Endometrium (tissue), 2 donors: ENCODE measurements at regions not wholly inside any gene's neighbourhood (a gene's known extent, or its start where the extent isn't known, plus 50 kb on each side); places are given as distances from the start of the nearest gene placed in this dataset.

Source experiments
- FAIRE-seq: peaks from 2 replicates; lab custom pipeline; 2012; peaks lifted over from hg19 to GRCh38; lab: Jason Lieb, UNC
- donor health status: control.
- donor health status: control.

DNA sequence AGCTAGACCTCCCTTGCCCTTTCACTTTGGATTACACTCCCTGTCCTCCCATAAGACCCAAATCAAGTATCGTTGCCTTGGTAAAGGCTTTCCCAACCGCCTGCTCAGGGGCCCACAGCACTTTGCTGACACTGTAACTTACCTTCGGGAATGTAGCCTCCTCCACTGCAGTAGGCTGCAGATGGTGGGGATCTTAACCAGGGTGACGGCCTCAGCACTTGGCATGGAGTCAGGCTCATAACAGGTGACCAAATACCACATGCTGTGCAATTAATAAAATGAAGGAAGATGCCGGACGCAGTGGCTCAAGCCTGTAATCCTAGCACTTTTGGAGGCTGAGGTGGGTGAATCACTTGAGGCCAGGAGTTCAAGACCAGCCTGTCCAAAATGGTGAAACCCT is 88.7 kb upstream of the IRF2BP2 start:
- no peak for FAIRE-seq

DNA sequence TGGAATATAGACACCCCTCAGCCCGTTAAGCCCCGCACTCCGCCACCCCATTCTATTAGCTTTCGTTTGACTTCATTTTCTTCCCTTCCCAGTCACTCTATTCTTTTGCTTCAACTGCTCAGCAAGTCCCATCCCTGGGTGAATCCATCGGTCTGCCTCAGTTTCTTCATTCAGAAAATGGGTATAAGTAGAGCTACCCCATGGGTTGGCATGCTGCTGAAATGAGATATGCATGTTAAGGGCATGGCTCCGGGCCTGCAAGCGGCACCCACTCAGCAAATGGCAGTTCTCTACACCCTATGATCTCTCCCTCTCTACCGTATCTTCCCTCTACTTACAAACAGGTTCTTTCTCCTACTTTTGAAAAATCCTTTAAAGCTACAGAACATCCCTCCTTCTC is 87.8 kb upstream of the IRF2BP2 start:
- no peak for FAIRE-seq

- FAIRE-seq, result no peak
These were observed 87.0 kb upstream of the IRF2BP2 start for GRCh38 chr1:234697015-234697414.

DNA sequence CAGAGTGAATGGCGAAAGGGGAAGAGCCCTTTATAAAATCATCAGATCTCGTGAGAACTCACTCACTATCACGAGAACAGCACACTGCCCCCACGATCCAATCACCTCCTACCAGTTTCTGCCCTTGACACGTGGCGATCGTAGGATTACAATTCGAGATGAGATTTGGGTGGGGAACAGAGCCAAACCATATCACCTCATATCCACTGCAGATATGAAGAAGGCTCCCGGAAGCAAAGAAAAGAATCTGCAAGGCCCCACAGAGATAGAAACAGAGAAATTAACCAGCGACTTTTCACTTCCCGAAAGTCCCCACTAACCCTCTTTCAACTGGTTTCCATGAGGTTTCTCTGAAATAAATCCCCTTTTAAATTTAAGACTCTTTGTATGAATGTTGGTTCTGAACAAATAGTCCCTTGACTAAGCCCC is 86.2 kb upstream of the IRF2BP2 start:
- FAIRE-seq, result no peak

DNA sequence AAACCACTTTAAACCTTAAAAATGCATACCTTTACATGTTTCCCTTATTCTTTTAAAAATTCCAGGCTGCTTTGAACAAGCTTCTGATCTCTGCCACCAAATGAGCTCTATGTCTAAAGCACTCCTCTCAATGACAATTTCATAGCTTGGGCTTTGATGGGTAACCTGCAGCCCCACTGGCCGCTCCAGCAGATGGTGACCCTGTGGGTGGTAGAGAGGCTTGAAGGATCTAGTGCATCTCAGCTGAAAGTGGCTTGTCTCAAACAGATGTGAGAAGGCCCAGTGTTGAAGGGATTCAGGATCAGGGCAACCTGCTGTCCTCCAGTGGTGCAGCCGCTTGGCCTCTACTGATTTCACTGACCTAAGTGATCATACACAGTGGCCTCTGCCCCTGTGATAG is 84.7 kb upstream of the IRF2BP2 start:
- FAIRE-seq, result no peak

GRCh38 chr1:234692966-234693580 is 83.1 kb upstream of the IRF2BP2 start:
- FAIRE-seq, result no peak

DNA sequence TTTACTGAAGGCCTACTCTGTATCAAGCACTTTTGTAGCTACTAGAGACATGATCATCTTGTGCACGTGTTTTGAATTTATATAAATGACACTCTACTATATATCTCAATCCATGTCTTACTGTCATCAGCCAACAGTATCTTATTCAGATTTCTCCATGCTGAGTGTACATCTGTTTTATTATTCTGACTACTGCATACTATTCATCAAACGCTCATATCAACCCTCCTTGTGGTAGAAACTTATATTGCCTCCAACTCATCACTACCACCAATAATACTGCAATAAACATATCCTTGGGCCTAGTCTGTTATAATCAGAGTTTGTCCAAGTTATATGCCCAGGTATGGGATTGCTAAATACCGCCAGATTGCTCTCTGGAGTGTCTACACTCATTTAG is 81.6 kb upstream of the IRF2BP2 start:
- FAIRE-seq, result no peak

DNA sequence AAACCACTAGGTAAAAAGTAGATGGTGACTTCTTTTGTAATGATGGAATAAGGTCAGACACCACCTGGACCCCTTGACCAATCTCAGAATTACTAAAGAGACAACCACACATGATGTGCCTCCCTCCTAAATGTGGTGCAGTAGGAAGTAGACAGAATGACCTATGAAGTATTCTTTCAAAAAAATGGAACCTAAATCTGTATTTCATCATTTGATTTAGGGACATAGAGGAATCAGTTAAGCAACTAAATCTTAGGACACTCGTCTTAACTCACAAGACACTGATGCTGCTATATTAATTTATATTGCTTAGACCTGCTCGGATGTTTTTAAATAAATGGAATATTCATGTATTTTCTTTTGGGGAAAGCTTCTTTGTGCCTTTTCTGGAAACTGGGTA is 80.9 kb upstream of the IRF2BP2 start:
- FAIRE-seq, result no peak

DNA sequence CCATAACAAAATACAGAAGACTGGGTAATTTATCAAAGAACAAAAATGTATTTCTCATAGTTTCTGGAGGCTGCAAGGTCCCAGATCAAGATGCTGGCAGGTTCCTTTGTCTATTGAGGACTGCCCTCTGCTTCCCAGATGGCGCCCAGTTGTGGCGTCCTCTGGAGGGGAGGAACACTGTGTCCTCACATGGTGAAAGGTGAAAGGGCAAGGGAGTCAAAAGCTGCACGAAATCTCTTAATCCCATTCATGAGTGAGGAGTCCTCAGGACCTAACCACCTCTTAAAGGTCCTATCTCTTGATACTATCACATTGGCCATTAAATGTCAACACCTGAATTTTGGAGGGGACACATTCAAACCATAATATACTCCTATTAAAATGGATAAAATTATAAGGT is 79.3 kb upstream of the IRF2BP2 start:
- no peak for FAIRE-seq

GRCh38 chr1:234687011-234687410 is 77.0 kb upstream of the IRF2BP2 start:
- no peak for FAIRE-seq

GRCh38 chr1:234686035-234686434 is 76.1 kb upstream of the IRF2BP2 start:
- FAIRE-seq, result no peak

GRCh38 chr1:234684856-234685255 is 74.9 kb upstream of the IRF2BP2 start:
- FAIRE-seq, result no peak

- FAIRE-seq, result no peak
These were observed 74.1 kb upstream of the IRF2BP2 start for GRCh38 chr1:234683861-234684632.

GRCh38 chr1:234683127-234683860 is 73.3 kb upstream of the IRF2BP2 start:
- peak; percentile 80 for FAIRE-seq

GRCh38 chr1:234681990-234682389 is 72.0 kb upstream of the IRF2BP2 start:
- no peak for FAIRE-seq

DNA sequence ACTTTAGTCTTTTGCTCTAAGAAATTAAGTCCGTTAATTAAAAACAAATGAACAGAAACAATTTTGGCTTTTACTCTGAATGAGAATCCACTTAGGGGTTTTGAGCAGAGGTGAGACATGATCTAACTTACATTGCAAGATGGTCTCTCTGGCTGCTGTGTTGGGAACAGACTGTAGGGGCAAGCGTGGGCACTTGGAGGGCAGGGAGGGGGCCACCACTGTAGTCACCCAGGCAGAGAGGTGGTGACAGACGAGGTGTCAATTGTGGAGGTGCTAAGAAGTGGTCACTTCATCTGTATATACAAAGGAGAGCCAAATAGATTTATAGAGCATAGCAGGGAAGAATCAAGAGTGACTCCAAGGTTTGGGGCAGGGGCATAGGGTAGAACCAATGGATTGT is 71.1 kb upstream of the IRF2BP2 start:
- no peak for FAIRE-seq

GRCh38 chr1:234680331-234680904 is 70.4 kb upstream of the IRF2BP2 start:
- FAIRE-seq, result no peak

GRCh38 chr1:234676103-234676594 is 66.2 kb upstream of the IRF2BP2 start:
- no peak for FAIRE-seq

DNA sequence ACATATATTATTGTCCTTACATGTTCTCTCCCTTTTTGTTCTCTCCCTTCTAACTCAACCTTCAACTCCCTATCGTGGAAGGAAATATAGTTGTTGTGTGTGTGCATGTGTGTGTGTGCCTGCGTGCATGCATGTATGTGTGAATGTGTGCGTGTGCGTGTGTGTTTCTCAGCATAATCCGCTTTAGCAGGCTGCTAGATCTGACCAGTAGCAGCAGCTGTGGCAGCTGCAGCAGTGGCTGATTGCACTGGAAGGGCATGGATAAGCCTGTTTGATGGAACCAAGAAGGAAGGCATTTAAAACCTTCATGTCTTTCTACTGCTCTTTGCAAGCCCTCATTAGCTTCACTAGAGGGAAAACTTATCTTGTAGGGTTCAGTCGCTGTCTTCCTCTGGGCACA is 65.6 kb upstream of the IRF2BP2 start:
- no peak for FAIRE-seq

DNA sequence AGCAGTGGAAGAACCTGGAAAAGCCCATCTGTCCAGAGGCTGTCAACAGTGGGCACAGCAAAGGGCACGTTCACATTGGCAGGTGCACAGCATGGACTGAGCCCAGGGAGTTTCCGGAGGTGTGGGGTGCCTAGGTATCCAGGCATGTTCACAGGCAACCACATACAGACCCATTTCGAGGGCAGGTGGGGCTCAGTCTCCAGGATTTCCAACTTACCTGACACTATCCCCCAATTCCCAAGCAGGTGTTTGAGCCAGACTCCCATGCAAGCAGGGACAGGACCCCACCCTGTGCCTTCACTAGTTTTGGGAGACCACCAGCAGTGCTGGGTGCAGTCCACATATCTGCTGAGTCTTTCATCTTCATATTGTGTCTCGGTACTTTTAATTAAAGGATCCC is 65.0 kb upstream of the IRF2BP2 start:
- FAIRE-seq, result no peak

DNA sequence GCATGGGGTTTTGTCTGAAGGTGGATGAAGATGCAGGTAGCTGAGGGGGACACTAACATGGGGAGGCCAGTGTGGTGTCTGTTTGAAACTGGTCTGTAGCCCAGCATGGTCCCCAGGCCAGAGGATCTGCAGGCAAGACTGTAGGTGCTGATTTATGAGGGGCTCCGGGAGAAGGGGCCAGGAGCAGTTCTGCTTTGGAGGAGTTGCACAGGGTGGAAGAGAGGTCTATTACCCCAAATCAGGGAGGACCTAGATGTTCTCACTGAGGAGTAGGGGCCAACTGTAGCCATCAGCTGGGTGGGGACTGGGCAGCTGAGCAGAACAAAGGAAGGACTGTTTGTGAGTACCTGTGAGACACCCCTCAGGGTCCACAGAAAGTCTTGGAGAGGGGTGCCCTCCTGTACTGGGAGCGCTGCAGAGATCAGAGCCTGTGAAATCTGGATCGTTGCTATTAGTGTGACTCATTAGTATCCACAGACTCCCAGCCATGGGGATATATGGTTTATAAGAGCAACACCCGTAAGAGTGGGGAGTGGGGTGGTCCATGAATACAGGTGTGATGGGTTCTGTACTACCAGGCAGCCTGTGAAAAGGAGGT is 64.3 kb upstream of the IRF2BP2 start:
- no peak for FAIRE-seq
